ENCODE measurements at regions not wholly inside any gene's neighbourhood (a gene's known extent, or its start where the extent isn't known, plus 50 kb on each side); places are given as distances from the start of the nearest gene placed in this dataset.

DNA sequence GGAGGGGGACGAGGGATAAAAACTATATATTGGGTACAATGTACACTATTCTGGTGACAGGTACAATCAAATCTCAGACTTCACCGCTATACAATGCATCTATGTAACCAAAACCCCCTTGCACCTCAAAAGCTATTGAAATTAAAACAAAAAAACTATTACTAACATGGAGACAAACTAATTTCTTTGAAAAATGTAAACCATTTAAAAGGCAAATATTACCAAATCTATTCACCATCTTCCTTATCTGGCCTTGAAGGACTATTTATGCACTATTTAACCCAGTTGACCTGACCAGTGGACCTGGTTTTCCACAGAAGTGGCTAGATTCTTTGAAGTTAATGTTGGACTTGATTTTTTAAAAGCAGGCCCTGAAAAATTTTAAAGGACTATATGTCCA, 212.3 kb upstream of the RPS6KA3 start:
- no peak for DNase-seq

DNA sequence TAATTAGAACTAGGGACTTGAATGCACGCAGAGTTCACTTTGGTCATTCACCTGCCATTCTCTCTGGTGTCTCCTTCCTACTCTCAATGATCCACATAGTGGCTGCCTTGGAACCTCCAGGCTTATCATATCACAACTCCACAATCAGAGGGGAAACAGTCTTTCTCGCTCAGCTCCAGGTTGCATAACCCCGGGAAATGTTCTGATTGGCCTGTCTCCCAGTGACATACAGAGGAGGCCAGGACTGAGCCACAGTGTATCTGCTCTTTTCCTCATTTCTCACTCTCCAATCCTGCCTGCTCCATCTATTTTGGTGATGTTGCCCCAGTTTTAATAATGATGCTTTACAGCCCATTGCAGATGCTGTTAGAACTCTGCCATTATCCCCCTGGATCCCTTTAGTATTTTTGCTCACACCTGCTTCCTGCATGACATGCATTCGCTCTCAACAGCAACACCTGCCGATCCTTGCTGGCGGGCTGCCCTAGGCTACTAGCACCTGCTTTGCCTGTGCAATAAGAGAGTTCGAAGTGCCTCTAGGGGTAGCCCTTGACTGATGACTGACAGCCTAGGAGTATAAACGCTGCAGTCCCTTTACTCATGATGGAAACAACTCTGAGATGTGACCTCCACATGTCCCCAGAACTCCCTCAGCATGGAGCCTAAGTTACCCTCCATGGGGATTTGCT, 211.3 kb upstream of the RPS6KA3 start:
- DNase-seq = no peak

DNA sequence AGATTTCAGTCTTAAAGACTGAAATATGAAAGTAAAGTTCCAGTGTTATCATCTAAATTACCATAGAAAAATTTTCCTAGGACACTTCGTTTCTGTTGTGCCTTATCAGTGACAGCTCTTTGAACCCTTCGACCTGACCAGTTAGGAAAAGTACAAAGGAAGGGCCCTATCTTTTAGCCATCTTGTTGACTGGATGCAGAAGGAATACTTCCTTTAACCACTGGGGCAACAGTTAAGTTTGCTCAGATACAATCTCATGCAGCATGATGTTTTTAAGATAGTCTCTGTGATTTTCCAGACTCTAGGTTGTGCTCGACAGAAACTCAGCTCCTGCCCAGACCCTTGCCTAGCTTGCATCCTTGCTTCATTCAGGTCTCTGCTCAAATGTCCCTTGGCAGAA, 210.5 kb upstream of the RPS6KA3 start:
- DNase-seq = no peak

DNA sequence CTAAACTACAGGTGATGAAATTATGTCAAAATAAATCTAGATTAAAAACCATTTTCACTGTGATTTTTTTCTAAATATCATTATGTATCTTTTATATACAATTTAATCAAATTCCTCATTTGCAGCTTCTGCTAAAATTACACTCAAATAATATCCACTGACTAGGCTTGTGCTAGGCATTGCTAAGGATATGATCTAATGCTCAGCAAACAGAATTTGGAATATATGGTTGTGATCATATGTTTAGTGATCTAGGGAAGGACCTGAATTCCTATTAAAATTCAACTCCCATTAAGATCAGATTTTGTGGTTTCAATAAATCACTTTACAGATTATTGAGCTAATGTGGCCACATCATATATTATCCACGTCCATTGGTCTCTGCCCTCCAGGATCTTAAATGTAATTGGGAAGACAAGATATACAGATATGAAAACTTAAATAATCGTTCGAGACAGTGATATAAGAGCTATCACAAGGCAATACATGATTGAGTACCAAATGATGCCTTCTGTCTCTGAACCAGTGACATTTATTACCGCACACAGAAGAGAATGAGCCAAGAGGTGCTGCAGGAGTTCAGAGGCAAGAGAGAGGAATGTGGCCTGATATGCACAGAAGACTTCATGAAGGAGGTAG, 206.0 kb upstream of the RPS6KA3 start:
- no peak for DNase-seq

DNA sequence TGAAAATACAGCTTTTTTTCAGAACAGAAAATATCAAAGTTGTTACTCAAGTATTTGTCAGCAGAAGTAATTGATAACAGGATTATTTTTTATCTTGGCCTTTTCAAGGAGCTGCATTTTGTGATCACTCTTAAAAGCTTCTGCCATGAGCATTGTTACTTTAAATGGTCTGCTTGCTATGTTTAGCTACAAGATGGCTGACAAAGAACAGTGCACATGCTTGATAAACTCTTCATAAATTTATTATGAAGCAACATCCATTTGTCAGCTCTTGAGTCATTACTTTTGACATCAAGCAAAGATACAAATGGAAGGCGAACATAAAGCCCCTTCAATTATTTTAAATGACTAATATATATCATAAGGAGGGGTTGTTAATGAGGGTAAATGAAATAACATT, 205.4 kb upstream of the RPS6KA3 start:
- DNase-seq = no peak

DNA sequence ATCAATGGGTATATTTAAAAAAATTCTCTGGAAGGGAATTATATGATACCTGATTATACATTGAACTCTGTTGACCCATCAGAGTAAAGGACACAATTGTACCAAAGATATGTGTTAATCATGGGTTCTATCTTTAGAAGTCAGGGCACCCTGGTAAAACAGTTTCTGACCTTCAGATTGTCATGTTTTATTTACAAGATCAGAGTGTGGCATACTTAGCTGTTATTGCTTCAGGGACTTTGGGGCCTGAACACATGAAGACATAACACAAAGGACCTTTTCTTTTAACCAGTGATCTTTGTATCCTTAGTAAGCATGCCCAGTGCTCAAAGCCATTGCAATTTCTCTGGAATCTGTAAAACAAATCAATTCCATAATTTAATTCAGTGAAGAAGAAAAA, 204.8 kb upstream of the RPS6KA3 start:
- DNase-seq = no peak

DNA sequence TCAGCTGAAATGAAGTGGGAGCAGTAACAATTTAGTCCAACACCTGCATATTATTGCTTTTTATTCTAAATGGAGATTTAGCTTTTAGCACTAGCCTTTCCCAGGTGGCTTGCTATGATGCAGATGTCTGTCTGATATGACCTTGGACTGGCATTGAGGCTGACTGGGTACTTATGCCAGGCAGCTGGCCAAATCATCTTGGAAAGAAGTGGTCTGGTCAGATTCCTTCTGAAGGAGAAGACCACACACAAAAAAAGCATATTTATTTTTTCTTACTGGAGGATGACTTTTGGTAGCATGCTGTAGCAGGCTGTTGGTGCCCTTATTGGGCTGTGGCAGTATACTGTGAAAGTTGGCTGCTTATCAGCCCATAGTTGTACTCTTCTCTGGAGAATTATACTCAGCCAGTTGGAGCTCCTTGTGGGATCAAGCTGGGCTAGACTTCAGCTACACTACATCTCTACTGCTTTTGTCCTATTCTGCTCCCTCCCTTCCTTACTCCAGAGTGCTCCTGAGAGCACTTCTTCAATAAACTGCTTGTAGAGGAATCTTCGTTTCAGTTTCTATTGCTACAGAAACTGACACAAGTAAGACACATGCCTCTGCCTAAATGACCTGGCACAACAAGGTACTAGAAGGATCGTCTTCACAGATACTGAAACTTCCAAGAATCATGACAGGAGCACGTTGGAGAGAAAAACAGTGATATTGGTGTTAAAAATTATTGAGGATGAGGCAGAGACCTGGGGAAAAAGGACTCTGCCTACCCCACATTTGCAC, 196.8 kb upstream of the RPS6KA3 start:
- no peak for DNase-seq

DNA sequence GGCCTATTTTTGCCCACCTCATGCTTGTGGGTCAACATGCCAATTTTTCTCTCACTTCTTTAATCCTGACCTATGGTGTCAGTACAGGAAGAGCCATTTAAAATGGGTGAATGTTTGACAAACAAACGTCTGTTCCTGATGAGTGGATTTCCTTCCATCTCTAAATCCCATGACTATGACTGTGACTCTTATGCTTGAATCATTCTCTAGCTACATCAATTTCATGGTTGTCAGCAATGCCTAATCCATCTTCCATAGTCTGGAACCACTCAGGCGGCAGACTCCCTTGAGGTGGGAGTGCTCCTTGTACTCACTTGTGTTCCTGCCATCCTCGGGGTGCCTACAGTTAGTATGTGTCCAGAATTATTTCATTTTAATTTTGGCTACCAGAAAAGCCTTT, 194.9 kb upstream of the RPS6KA3 start:
- DNase-seq = no peak

DNA sequence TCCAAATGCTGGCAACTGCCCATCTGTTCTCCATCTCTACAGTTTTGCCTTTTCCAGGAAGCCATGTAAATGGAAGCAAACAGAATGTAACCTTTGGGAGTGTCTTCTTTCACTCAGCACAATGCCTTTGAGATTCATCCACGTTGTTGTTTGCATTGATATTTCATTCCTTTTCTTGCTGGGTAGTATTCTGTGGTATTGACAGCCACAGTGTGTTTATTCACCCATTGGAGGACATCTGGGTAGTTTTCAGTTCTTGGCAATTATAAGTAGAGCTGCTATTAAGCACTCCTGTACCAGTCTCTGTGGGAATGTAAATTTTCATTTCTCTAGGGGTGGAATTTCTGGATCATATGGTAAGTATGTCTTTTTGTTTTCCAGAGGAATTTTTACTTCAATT, 194.3 kb upstream of the RPS6KA3 start:
- DNase-seq = no peak

DNA sequence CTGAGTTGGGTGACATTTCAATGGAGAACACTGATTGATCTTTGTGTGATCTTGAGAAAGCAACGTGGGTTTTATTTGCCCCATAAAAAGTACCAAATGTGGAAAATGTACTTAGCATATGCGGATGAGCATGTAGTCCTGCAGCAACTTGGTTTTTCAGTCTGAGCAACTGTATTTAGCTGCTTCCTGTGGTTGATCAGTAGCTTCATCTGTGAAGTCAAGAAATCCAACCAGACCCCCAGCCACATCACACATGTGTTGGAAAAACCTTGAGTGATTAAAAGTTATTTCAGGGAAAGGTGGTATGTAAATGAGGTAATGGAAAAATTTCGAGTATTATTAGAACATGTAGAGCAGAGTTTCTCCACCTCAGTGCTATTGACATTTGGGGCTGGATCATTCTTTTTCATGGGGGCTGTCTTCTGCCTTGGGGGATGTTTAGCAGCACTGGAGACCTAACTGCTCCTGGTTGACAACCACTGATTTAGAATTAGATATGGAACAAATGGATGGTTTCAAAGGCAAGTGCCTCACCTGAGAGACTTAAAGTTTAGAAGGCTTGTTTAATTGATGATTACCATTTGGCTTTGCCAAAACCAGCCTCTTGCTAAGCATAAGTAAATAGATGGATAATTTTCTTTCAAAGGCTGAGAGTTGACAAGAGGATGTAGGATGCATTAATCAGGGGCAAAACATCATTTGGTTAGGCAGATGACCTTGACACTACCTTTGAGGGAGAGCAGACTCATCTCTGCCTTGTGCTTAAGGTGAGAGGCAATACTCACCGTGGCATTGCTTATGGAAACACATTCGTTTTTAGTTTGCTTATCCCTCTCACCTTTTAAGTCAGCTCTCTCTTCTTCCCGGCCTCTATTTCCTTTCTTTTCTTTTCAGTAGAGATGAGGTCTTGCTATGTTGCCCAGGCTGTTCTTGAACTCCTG, 193.0 kb upstream of the RPS6KA3 start:
- no peak for DNase-seq

DNA sequence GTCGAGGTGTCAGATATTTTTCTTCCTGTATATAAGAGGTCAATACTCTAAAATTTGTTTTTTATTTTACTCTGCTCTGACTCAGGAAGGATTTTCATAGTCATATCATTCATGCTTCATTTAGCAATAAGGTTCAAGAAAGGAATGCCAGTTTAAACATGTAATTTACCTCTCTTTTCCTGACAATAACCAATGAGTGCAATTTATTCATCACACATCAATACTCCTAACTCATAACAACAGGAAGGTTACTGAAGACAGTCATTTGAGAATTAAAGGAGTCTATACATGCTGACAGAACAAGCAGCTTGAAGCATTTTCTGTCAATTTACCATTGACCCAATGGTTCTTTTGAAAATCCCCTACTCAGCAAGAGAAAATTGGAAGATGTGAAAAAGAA, 190.3 kb upstream of the RPS6KA3 start:
- no peak for DNase-seq

DNA sequence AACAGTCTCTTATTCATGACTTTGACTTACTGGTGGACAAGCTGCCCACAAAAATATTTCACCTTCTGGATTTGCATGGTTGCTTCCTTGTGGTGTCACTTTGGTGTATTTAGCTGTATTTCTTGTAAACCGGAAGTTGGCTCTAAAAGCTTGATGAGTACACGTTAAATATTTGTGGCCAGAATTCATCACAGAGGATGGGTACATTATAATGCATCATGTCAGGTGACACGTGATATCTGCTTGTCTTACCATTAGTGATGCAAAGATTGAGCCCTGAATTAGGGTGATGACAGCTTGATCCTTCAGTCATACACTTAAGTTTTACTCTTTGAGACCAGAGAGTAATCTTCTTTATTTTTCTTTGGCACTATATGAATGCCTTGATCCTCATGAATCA, 188.3 kb upstream of the RPS6KA3 start:
- DNase-seq = no peak

DNA sequence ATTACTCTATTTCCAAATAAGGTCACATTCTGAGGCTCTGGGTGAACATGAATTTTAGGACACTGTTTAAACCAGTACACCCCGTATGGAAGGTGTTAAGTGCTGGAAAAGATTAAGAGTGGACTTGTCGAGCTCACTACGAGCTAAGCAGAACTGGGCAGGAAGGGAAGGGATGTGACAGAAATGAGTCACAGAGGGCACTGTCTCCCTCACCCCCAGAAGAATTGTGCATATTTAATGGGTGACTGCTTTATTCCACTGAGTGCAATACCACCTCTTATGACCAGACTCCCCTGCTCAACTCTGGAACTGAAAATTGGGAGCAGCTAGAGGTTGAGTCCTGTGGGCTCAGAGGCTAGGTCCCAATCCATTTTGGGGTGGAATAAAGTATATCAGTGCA, 187.4 kb upstream of the RPS6KA3 start:
- no peak for DNase-seq

DNA sequence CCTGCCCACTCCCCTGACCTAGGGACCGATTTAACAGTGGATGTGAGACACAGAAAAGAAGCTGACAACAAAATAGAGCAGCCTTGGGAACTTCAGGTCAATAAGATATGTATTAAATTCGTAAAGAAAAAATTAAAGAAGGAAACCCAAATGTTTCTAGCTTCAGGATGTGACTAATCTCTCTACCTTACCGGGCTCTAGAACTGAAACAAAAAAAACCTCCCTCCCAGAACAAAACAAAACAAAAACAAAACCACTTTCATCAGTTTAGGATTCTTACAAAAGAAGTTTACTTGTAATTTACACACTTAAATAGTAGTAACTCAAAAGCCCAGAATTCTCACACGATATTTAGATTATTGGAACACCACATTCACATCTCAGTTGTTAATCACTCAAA, 185.8 kb upstream of the RPS6KA3 start:
- no peak for DNase-seq

DNA sequence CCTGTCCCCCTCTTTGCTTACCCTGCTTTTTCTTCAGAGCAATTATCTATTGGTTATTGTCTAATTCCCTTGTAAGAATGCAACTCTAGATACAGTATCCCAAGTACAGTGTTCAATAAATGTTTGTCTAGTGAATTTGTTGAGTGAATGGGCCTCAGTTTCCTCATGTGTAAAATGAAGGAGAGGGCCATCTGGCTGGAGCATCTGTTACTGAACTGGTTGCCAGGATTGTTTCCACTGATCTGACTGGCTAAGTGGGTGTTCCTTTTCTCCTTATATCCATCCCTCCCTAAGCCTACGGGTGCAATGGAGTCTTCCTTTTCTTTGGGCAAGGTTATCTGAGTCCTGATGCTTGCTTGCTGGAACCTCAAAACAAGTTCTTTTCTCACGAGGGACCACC, 185.2 kb upstream of the RPS6KA3 start:
- no peak for DNase-seq

DNA sequence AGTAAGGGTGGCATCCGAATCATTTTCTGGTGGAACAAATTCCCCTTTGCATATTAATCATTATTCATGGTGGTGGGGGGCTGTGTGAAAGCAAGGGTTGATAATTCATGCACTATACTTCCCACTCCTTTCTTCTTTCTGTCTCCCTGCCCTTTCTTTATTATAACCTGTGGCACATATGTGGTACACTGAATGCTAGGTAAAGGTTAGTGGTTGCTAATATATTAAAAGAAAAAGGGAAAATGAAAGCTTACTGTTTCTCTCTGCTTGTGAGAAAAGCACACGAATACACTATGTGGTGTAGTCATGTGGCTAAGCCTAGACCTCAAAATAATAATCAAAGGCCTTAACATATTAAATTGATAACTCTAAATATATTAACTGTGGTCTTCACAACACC, 178.4 kb upstream of the RPS6KA3 start:
- no peak for DNase-seq

DNA sequence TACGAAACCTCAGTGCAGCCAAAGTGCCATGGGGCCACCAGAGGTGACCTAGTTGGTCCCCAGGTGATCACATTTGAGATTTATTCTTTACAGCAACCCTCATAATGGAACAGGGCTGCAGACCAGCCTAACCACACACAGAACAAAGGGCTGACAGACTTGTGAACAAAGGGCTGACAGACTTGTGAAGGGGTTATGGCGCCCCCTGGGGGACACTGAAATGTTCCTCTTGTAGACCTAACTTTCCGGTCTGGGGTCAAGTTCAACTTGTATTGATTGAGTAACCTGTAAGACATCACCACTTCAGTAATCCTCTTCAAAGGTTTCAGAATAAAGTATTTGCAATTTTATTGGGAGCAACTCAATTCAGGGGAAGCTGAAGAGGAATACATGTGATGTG, 175.9 kb upstream of the RPS6KA3 start:
- DNase-seq = peak in 46 of 51 donors; percentile 0 to 77 (median 24)

DNA sequence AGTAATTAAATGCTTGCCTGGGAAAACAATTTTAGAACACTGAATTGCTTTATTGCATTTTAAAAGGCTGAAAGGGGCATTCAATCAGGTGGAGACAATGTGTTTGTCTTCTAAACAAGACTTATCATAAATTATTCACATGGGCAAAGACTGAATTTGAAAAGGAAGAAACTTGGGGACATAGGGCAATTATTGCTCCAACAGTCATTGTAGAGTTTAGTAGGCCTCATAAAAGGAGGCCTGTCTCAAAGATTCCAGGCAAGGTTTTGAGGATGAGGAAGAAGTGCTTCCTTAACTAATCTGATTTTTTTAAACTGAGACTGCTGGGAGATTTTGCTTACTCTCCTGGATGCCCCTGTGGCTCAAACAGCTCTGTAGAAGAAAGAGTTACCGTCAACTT, 174.4 kb upstream of the RPS6KA3 start:
- no peak for DNase-seq

DNA sequence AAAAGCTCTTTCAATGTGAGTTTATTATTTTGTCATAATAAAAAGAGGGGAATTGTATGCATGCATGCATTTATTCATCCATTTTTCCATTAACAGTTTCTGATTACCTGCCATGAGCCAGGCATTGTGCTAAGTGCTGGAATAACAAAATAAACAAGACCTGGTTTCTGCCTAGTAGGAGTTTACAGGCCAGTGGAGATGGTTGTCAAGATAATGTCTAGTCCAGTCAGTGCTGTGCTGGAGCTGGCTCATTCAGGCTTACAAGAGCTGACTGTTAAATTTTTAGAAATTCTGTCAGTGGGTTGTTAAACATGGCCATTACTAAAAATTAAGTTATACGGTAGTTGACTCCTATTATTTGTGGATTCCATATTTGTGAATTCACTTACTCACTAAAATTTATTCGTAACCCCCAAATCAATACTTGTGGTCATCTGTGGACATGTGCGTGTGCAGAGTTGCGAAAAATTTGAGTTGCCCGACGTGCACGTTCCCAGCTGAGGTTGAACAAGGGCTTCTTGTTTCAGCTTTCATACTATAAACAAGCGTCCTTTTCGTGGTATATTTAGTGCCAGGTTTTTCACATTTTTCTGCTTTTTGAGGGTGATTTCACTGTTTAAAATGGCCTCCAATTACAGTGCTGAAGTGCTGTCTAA, 172.3 kb upstream of the RPS6KA3 start:
- DNase-seq = no peak

DNA sequence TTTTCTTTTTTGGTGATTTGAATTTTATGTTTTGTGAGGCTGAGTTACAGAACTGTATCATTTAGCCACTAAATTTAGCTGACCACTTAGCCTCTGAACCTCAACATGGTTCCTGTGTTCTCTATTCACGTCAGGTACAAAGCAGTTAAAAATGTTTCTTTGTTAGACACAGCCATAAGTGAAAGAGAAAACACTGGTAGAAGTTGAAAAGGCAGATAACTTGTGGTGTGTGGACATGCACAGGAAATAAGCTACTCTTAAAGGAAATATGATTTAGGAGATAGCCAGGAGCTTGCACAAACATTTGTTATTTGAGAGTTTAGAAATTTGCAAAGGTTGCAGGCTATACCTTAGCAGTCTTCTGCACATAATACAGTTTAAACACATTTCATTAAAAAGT, 171.0 kb upstream of the RPS6KA3 start:
- DNase-seq = no peak

DNA sequence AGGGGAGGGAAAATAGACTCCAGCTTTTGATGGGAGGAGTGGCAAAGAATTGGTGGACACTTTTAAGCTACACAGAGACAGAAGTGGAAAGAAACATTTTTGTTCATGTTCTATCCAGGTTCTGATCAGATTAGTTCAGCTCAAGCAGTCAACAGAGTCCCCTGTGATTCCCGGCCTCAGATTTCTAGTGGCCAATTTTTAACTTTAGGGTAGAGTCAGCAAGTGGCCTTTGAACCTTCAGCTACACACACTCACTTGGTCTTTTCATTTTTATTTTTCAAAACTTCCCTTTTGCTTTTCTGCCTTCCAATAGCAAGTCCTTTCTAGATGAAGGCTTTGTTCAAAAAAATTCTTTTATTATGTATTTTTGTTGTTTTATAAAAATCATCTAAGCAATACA, 169.2 kb upstream of the RPS6KA3 start:
- DNase-seq = no peak

Measured in hypothalamus (tissue), 51 donors.